IPS-NIHi7 (cell line): ENCODE measurements at regions not wholly inside any gene's neighbourhood (a gene's known extent, or its start where the extent isn't known, plus 50 kb on each side); places are given as distances from the start of the nearest gene placed in this dataset.

ENCODE experiments used
- DNase-seq: peaks from one replicate; pipeline ENCODE4 v3.0.0; 2012; ENCODE audit warnings: mixed read lengths; ENCODE audit errors: extremely low spot score

GRCh38 chr2:20539776-20540586 lies 93.1 kb downstream of the RHOB start:
- no peak for DNase-seq

GRCh38 chr2:20540587-20541293 lies 93.9 kb downstream of the RHOB start:
- no peak for DNase-seq

- DNase-seq, result no peak
These were observed 94.4 kb downstream of the RHOB start for GRCh38 chr2:20541294-20541640.

- DNase-seq, result no peak
These were observed 94.8 kb downstream of the RHOB start for GRCh38 chr2:20541651-20542050.

- no peak for DNase-seq
These were observed 95.4 kb downstream of the RHOB start for GRCh38 chr2:20542269-20542668.

GRCh38 chr2:20542746-20543468 lies 96.0 kb downstream of the RHOB start:
- DNase-seq, result no peak

- no peak for DNase-seq
These were observed 96.7 kb downstream of the RHOB start for GRCh38 chr2:20543469-20544152.

- no peak for DNase-seq
These were observed 97.4 kb downstream of the RHOB start for GRCh38 chr2:20544153-20544747.

- no peak for DNase-seq
These were observed 101.8 kb downstream of the HS1BP3 start for GRCh38 chr2:20549144-20549543.

- no peak for DNase-seq
These were observed 101.1 kb downstream of the HS1BP3 start for GRCh38 chr2:20549691-20550348.

GRCh38 chr2:20551260-20551944 lies 99.5 kb downstream of the HS1BP3 start:
- DNase-seq, result no peak

GRCh38 chr2:20551945-20552328 lies 99.0 kb downstream of the HS1BP3 start:
- DNase-seq, result no peak

- no peak for DNase-seq
These were observed 98.1 kb downstream of the HS1BP3 start for GRCh38 chr2:20552847-20553246.

GRCh38 chr2:20553580-20553979 lies 97.3 kb downstream of the HS1BP3 start:
- no peak for DNase-seq

- no peak for DNase-seq
These were observed 94.9 kb downstream of the HS1BP3 start for GRCh38 chr2:20555954-20556353.

GRCh38 chr2:20556756-20557155 lies 94.1 kb downstream of the HS1BP3 start:
- DNase-seq, result no peak

GRCh38 chr2:20557226-20557625 lies 93.7 kb downstream of the HS1BP3 start:
- no peak for DNase-seq

- no peak for DNase-seq
These were observed 93.3 kb downstream of the HS1BP3 start for GRCh38 chr2:20557635-20558034.

- DNase-seq, result no peak
These were observed 92.3 kb downstream of the HS1BP3 start for GRCh38 chr2:20558391-20559150.

GRCh38 chr2:20559277-20559676 lies 91.6 kb downstream of the HS1BP3 start:
- DNase-seq, result no peak
